Hepatocyte (in vitro differentiated cells): ENCODE measurements at regions not wholly inside any gene's neighbourhood (a gene's known extent, or its start where the extent isn't known, plus 50 kb on each side); places are given as distances from the start of the nearest gene placed in this dataset.

Source experiments
- DNase-seq: peaks from one replicate; pipeline ENCODE4 v3.0.0-alpha.2; 2016; ENCODE audit warnings: low spot score
- H2AFZ ChIP-seq: fragments of 200-600 bp; sonication (generic); 2 replicates; pipeline ENCODE4 v1.6.0; 2016; ENCODE audit warnings: antibody characterized with exemption, mild to moderate bottlenecking
- H3K27ac ChIP-seq: fragments of 200-600 bp; sonication (generic); 2 replicates; pipeline ENCODE4 v1.5.1; 2016; ENCODE audit warnings: mild to moderate bottlenecking
- H3K27me3 ChIP-seq: fragments of 200-600 bp; sonication (generic); 2 replicates; pipeline ENCODE4 v1.6.1; 2016
- H3K36me3 ChIP-seq: fragments of 200-600 bp; sonication (generic); replicated peaks from 2 replicates; pipeline ENCODE4 v1.5.1; 2016; ENCODE audit warnings: low read depth; ENCODE audit not compliant: insufficient read depth
- H3K4me1 ChIP-seq: fragments of 200-600 bp; sonication (generic); 2 replicates; pipeline ENCODE4 v1.5.1; 2016; ENCODE audit warnings: mild to moderate bottlenecking, moderate library complexity; ENCODE audit not compliant: insufficient read depth
- H3K4me2 ChIP-seq: fragments of 200-600 bp; sonication (generic); 2 replicates; pipeline ENCODE4 v1.6.0; 2016
- H3K4me3 ChIP-seq: fragments of 200-600 bp; sonication (generic); 2 replicates; pipeline ENCODE4 v1.5.1; 2016; ENCODE audit warnings: mild to moderate bottlenecking
- H3K79me2 ChIP-seq: fragments of 200-600 bp; sonication (generic); 2 replicates; pipeline ENCODE4 v1.6.0; 2017; ENCODE audit warnings: mild to moderate bottlenecking
- H3K9me2 ChIP-seq: fragments of 200-600 bp; sonication (generic); replicated peaks from 2 replicates; pipeline ENCODE4 v1.6.0; 2017; ENCODE audit warnings: mild to moderate bottlenecking; ENCODE audit not compliant: insufficient read depth
- H3K9me3 ChIP-seq: fragments of 200-600 bp; sonication (generic); 2 replicates; pipeline ENCODE4 v1.5.1; 2016; ENCODE audit warnings: low read depth, mild to moderate bottlenecking
- H4K20me1 ChIP-seq: fragments of 200-600 bp; sonication (generic); 2 replicates; pipeline ENCODE4 v1.6.0; 2016; ENCODE audit warnings: mild to moderate bottlenecking; ENCODE audit not compliant: insufficient read depth, poor library complexity, severe bottlenecking
- EZH2 ChIP-seq: fragments of 200-600 bp; sonication (generic); IDR thresholded peaks from 2 replicates; pipeline ENCODE4 v1.6.1; 2016; ENCODE audit warnings: antibody characterized with exemption, mild to moderate bottlenecking, borderline replicate concordance
- EZH2phosphoT487 ChIP-seq: fragments of 200-600 bp; sonication (generic); IDR thresholded peaks from one replicate; pipeline ENCODE4 v1.6.1; 2018; ENCODE audit warnings: antibody characterized with exemption, mild to moderate bottlenecking, low read depth, moderate library complexity; ENCODE audit not compliant: unreplicated experiment, severe bottlenecking
- WGBS: methylation state at CpG from one replicate; pipeline ENCODE4 v1.1.6; 2016; ENCODE audit warnings: low lambda C conversion rate; ENCODE audit errors: missing lambda C conversion rate; 5-methylcytosine and 5-hydroxymethylcytosine counted together
- TF ChIP-seq, protein P1 (sequence below): fragments of 200-600 bp; sonication (generic); IDR thresholded peaks from 2 replicates; pipeline ENCODE4 v1.5.1; 2016; ENCODE audit warnings: antibody characterized with exemption, mild to moderate bottlenecking; ENCODE audit not compliant: poor library complexity

DNA sequence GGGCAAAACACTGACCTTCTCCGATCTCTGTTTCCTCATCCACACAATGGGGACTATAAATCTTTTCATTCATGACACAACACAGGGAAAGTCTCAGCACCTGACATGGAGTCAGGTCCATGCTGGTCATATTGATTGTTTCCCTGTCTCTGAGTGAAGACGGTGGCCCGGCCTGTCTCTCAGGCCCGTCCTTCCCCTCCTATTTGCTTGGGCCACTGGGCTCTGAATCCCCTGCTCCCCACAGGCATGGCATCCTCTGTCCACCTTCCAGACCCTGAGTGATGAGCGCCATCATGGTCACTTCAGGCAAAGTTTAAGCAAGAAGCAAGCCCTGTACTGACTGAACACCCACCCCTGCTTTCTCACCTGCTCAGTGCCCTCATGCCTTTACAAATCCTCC, 113.3 kb upstream of the ALX4 start:
- no peak for DNase-seq
- 85% methylated on average over 5 of the region's 5 CpGs for WGBS

DNA sequence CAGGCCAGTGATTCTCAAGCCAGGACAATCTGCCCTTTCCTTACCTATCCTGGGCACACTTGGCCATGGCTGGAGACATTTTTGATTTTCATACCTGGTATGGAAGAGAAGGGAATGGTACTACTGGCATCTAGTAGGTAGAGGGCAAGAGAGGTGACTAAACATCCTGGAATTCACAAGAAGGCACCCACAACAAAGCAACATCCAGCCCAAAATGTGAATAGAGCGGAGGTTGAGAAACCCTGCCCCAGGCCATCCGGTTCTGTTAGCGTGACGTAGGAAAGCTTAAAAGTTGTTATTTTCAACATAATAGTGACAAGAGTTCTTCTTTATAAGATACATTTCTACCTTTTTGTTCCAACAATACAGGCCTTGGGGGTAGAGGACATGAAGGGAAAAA, 114.9 kb upstream of the ALX4 start:
- 88% methylated on average over 4 of the region's 4 CpGs for WGBS
- H3K9me3 ChIP-seq = no peaks in the 10 kb centered on the region

More for the DNA sequence above, 113.3 kb upstream of the ALX4 start:
- Histone ChIP-seq H3K4me2 (no peak overlapping the region), H3K9me3 (no peaks in the 10 kb centered on the region), H3K27me3 (peaks cover 15% of the 10 kb centered on the region), H3K4me1 (no peaks in the 10 kb centered on the region), H3K27ac (no peak overlapping the region), H2AFZ (no peak overlapping the region), H3K79me2 (no peaks in the 10 kb centered on the region), H4K20me1 (no peaks in the 10 kb centered on the region), H3K9me2 (no peaks in the 10 kb centered on the region), H3K4me3 (no peak overlapping the region), H3K36me3 (no peaks in the 10 kb centered on the region)
- TF ChIP-seq, protein P1, sequence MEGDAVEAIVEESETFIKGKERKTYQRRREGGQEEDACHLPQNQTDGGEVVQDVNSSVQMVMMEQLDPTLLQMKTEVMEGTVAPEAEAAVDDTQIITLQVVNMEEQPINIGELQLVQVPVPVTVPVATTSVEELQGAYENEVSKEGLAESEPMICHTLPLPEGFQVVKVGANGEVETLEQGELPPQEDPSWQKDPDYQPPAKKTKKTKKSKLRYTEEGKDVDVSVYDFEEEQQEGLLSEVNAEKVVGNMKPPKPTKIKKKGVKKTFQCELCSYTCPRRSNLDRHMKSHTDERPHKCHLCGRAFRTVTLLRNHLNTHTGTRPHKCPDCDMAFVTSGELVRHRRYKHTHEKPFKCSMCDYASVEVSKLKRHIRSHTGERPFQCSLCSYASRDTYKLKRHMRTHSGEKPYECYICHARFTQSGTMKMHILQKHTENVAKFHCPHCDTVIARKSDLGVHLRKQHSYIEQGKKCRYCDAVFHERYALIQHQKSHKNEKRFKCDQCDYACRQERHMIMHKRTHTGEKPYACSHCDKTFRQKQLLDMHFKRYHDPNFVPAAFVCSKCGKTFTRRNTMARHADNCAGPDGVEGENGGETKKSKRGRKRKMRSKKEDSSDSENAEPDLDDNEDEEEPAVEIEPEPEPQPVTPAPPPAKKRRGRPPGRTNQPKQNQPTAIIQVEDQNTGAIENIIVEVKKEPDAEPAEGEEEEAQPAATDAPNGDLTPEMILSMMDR = no peak
- TF ChIP-seq EZH2 = no peak
- no peak for TF ChIP-seq EZH2phosphoT487

DNA sequence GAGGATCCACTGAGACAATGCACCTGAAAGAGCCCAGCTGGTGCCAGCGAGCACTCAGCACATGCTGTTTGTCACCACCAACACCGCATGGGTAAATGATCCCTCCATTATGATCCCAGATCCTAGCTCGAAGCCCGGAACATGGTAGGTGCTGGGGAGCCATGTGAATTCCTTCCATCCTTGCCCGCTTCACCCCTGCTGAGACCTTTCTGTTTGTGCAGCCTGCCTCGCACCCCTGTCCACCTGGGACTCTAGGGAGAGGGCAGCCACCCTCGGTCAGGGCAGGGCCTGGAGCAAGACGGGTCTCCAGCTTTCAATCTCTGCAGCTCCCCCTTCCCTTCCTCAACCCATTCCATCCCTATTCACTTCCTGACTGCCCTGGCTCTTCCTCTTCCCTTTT, 116.2 kb upstream of the ALX4 start:
- Histone ChIP-seq H2AFZ (no peak overlapping the region), H4K20me1 (no peaks in the 10 kb centered on the region)

More for the DNA sequence above, 114.9 kb upstream of the ALX4 start:
- no peak overlapping the region for H2AFZ ChIP-seq
- H3K9me2 ChIP-seq = no peaks in the 10 kb centered on the region
- H3K36me3 ChIP-seq = no peaks in the 10 kb centered on the region
- no peaks in the 10 kb centered on the region for H3K4me1 ChIP-seq
- no peak for DNase-seq
- TF ChIP-seq, protein P1 = no peak
- TF ChIP-seq EZH2 (no peak), EZH2phosphoT487 (no peak)
- H3K4me2 ChIP-seq = no peak overlapping the region
- no peak overlapping the region for H3K4me3 ChIP-seq
- no peaks in the 10 kb centered on the region for H4K20me1 ChIP-seq
- no peaks in the 10 kb centered on the region for H3K79me2 ChIP-seq
- H3K27me3 ChIP-seq = peaks cover 9% of the 10 kb centered on the region
- no peak overlapping the region for H3K27ac ChIP-seq

More for the DNA sequence above, 116.2 kb upstream of the ALX4 start:
- Histone ChIP-seq H3K4me2 (no peak overlapping the region), H3K4me1 (no peaks in the 10 kb centered on the region), H3K9me3 (no peaks in the 10 kb centered on the region), H3K27ac (no peak overlapping the region), H3K4me3 (no peak overlapping the region), H3K27me3 (peaks cover 5% of the 10 kb centered on the region), H3K9me2 (no peaks in the 10 kb centered on the region), H3K36me3 (no peaks in the 10 kb centered on the region), H3K79me2 (no peaks in the 10 kb centered on the region)
- WGBS = 93% methylated on average over 8 of the region's 8 CpGs
- DNase-seq = no peak
- TF ChIP-seq, protein P1 = no peak
- TF ChIP-seq EZH2 (no peak), EZH2phosphoT487 (no peak)
